ENCODE measurements at regions not wholly inside any gene's neighbourhood (a gene's known extent, or its start where the extent isn't known, plus 50 kb on each side); places are given as distances from the start of the nearest gene placed in this dataset.

- DNase-seq (ENCODE audit: low read depth), result no peak
Observed at GRCh38 chrX:149152941-149153340, 352.2 kb downstream of the IDS start.

GRCh38 chrX:149151805-149152757, 353.0 kb downstream of the IDS start:
- DNase-seq (ENCODE audit: low read depth), result no peak

GRCh38 chrX:149145845-149146285, 359.2 kb downstream of the IDS start:
- DNase-seq (ENCODE audit: low read depth), result no peak

- DNase-seq (ENCODE audit: low read depth), result no peak
Observed at GRCh38 chrX:149131774-149132173, 373.3 kb downstream of the IDS start.

GRCh38 chrX:149129767-149130166, 375.3 kb downstream of the IDS start:
- DNase-seq (ENCODE audit: low read depth), result no peak

- DNase-seq (ENCODE audit: low read depth), result no peak
Observed at GRCh38 chrX:149124526-149125108, 380.5 kb downstream of the IDS start.

GRCh38 chrX:149121206-149121920, 383.7 kb downstream of the IDS start:
- DNase-seq (ENCODE audit: low read depth), result no peak

- no peak for DNase-seq (ENCODE audit: low read depth)
Observed at GRCh38 chrX:149120459-149120858, 384.6 kb downstream of the IDS start.

- DNase-seq (ENCODE audit: low read depth), result no peak
Observed at GRCh38 chrX:149114874-149115273, 390.2 kb downstream of the IDS start.

GRCh38 chrX:149114001-149114400, 391.1 kb downstream of the IDS start:
- no peak for DNase-seq (ENCODE audit: low read depth)

GRCh38 chrX:149097786-149098185, 407.3 kb downstream of the IDS start:
- no peak for DNase-seq (ENCODE audit: low read depth)

GRCh38 chrX:149092179-149092578, 412.9 kb downstream of the IDS start:
- DNase-seq (ENCODE audit: low read depth), result no peak

- no peak for DNase-seq (ENCODE audit: low read depth)
Observed at GRCh38 chrX:149079805-149080406, 425.2 kb downstream of the IDS start.

- DNase-seq (ENCODE audit: low read depth), result no peak
Observed at GRCh38 chrX:149074398-149074797, 430.7 kb downstream of the IDS start.

- no peak for DNase-seq (ENCODE audit: low read depth)
Observed at GRCh38 chrX:149073479-149073878, 431.6 kb downstream of the IDS start.

- no peak for DNase-seq (ENCODE audit: low read depth)
Observed at GRCh38 chrX:149069899-149070298, 435.2 kb downstream of the IDS start.

- DNase-seq (ENCODE audit: low read depth), result no peak
Observed at GRCh38 chrX:149060921-149061320, 444.2 kb downstream of the IDS start.
